ENCODE measurements at regions not wholly inside any gene's neighbourhood (a gene's known extent, or its start where the extent isn't known, plus 50 kb on each side); places are given as distances from the start of the nearest gene placed in this dataset.
"Not testable (repeated sequence)": the region's sequence is repeated elsewhere in the genome, so short reads cannot be mapped to it uniquely, and the experiment has no call there.

DNA sequence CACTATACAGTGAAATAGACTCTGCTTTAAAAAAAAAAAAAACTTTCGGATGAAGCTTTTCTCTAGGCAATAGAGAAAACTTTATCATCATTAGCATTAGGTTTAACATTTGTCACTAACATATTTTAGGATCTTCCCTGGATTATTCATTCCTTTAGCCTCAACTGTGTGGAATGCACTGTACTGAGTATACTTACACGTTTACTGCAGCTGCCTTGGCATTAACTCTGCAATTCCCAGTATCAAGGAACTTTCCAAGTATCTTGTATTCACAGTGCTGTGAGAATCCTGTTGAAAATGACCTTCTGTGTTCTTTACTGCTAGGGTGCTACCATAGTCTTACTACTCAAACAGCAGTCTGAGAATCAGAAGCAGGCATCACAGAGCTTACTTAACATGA, 328.2 kb upstream of the COL3A1 start:
- no peak for DNase-seq

DNA sequence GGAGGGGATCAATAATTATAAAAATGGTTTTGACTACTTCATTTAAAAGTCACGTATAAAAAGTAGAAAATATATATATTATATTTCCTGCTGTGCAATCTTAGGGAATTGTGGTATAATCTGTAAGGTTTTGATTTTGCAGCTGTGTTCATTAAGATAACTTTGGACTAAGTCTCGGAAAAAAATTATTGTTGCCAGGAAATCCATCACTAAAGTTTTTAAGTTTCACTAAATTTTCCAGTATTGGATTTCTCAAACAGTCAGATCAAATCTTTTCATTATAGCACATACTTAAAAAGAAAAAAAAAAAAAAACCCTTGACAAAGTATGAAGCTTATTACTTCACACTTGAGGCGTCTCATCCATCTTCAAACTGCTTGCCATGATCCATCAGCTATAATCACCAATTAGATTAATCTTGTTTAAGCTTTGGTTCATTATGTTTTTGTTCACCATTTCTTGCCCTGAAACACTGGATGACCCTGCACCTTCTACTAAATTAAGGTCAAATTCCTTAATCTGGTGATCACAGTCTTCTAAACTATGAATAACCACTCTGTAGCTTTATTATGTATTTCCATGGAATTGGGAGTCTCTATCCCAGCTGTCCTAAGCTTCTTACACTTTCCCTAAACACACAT, 326.6 kb upstream of the COL3A1 start:
- no peak for DNase-seq

DNA sequence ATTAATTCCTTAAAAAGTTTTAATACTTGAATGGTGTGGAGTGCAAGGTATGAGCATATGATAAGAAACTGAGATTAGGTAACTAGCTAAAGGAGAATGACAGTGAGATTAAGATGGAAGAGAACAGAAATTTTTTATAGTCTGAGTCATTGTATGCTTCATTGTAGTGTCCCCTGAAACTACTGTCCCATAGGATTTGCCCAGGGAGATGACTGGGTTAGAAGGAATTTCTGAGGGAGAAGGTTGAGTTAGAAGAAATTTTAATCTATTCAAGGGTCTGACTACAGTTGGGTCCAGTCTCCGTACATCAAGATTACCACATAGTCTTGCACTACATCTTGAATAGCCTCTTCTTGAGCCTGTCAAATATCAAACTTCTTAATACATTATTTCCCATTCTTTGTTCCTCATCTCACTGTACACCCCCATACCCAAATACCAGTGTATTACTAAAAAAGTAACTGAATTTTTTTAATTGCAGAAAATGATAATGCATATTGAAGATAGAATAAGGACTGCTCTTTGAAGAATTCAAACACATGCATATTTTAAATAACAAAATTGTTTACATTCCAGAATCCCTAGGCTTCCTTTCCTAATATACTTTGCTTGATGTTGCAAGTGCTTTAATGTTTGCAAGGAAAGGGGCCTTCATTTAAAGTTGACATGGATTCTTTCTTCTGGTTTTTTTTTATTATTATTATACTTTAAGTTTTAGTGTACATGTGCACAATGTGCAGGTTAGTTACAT, 314.3 kb upstream of the COL3A1 start:
- DNase-seq, result no peak

DNA sequence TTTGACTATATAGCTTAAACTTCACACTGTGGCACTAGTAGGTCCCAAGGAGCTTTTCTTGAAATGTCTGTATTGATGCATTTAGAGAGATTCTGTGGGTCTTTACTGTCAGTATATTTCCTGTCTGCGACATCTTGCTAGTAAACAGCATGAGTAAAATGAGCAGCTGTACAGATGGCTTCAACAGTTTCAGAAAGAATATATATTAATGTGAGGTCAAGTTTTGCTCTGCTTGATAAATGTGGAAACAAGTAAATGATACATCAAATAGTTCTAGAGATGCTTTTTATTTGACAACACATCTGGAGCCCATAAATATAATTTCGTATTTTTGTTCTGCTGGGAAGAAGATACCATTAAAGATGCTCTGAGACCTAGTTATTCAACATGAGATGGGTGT, 310.9 kb upstream of the COL3A1 start:
- DNase-seq, result no peak

DNA sequence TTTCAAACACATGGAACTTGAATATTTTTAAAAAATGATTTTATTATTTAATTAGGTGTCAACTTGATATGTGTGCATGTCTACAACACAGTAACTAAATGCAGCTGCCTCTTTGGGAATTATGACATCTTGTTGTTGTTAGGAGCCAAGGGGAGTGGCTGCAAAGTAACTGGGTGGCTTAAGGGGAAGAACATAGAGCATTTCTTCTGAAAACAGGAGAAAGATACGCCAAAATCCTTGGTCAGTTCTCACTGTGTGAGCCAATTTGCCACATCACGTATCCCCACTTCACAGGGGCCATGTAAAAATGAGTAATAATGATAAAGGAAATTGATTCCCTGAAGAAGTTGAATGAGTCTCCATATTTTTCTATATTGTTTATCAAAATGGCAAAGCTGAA, 309.8 kb upstream of the COL3A1 start:
- DNase-seq, result no peak

DNA sequence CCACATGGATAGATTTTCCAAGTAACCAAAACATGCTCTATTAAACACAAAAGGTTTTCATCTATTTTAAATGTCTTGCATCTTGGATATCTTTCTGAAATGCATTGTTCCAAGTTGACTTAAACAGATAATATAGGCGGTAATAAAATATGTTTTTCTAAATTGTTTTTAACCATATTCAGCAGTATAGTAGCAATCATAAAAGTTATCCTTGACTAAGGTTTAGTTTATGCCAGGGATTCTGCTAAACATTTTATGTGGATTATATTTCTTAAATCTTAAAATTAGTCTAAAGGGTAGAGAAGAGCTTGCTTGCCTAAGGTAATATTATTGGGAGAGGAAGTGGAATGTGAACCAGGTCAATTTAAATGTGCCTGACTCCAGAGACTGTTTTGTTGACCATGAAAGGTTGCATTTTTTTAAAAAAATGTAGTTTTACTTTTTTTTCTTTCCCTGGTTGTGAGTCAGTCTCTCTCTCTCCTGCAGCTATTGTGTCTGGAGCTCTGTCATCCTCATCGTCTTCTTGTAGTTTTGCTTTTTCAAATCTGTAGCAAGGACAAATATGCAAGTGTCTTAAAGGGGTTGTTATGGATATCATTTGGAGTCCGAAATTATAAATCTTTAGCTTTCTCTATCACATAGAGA, 309.1 kb upstream of the COL3A1 start:
- no peak for DNase-seq

DNA sequence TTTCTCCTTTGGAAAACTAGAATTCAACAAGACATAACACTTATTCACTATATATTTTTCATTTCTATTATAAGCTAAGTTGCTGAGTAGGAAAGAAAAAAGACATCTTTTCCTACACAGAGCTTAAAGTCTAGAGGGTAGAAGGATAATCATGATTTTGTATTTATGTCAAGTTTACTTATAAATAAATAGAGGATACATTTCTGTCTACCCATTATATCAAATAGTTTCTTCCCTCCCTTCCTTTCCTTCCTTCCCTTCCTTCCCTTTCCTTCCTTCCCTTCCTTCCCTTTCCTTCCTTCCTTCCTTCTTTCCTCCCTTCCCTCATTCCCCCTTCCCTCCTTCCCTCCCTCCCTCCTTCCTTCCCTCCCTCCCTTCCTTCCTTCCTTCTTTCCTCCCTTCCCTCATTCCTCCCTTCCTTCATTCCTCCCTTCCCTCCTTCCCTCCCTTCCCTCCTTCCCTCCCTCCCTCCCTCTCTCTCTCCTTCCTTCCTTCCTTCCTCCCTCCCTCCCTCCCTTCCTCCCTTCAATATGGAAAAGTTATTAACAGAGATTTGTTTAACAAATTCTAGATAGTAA, 308.4 kb upstream of the COL3A1 start:
- DNase-seq, result no peak

DNA sequence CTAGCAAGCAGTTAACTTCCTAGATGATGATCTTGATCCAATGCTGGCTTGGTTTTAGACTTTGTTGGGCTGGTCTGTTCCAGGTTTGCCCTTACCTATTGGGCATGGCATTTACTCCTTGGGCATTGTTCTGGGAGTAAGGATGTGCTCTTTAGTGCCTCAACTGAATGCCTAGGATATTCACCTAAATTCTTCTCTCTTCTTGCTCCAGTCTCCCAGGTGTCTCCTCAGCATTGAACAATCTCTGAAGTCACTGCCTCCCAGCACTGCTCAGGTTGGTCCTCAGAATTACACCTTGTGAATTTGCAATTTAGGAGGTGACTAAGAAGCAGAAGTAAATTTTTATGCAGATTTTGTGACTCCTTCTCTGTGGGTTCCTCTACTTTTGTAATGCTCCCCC, 307.7 kb upstream of the COL3A1 start:
- no peak for DNase-seq

DNA sequence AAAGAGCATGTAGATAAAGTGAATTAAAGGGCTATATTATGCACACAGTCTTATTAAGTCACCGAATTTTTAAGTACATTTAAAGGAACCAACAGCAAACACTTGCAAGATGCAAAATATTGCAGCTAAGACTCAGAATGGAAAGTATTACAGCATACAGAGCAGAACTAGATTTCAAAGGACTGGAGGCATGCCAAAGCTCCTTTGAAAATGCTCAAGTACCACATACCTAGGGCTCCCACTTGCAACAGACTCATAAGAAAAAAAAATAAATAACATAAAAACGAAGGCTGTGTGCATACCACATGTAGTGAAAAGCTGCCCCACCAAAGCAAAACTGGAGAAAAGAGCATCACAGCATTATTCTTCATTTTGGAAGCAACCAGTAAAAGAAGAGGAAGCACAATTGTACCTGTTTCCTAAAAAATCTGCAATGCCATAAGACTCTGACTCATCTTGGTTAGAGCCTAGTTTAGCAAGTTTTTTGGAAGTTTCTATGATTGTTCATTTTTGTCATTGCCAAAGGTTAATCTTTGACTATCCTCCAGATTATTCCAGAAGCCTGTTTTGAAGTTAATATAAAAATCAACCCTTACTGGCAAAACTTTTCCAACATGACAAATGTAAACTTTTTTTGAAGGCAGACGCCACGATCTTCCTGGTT, 306.0 kb upstream of the COL3A1 start:
- DNase-seq, result no peak

DNA sequence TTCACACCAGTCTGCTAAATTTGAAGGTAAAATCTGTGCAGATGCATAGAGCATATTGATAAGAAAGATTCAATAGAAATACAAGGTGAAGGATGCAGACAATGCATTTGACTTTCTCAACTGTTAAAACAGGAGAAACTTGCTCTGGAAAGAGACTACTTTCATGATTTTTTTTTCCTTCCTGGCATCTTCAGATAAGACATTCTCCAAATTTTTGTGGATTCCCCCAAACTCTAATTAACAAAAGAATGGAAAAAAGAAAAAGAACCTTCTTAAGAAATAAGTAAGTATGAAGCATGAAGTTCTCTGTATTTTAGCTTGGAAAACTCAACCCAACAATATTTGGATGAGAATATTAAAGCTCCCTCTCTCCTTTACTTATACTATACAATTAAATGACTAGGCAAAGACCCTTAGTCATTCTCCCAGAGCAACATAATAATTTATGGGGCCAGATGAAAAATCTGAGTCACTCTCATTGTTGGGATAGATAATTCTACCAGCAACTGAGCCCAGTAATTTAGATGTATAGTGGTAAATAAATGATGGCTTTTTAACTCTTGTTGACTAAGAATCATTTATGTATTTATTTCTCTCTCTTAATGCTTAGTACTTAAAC, 298.7 kb upstream of the COL3A1 start:
- DNase-seq, result no peak

DNA sequence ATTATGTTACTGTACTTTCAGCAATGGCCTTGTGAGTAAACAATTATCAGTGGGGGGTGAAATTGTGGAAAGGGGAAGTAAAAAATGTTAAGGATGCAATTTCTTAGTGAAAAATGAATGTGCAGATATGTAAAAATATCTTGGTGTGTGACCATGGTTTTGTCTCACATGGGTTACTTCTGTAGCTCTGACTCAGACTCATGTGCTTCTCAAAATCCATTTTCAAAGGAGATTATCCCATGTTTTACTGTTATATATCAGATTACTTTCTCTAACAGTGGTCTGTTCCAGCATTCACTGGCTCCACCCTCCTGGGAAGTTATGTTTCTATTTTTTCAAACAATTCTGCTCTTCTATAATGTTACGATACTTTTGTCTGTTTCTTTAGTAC, 298.2 kb upstream of the COL3A1 start:
- peak; percentile 2 for DNase-seq

DNA sequence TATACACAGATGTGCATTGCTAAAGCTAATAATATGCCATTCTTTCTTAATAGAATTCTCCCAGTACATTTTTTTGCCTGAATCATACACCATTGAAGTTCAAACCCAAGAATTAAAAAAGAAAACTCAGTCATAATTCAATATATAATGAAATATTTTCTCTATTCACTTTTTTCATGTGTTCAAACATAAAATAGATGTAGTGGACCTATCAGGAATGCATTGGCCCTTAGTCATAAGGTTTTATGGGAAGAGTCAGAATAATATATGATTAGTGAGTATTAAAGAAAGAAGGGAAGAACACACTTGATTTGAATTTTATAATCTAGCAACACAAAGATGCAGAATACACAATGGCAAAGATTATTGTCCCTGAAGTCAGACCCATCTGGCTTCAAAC, 297.0 kb upstream of the COL3A1 start:
- DNase-seq, result no peak

DNA sequence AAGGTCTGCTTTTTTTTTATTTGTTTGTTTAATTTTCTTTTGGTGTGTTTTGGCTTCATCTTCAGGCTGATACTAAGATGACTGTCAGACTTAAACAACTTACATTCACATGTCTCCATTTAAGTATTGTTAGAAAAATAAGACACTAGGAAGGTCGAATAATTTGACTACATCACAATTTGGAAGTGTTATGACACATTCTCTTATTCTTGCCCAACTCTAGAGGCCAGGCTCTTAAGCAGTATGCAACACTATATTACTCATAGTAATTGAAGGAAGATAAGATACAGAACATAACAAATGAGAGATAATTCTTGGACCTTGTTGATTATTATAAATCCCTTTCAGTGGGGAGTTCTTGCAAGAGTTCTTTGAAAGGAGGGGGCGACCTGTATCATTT, 295.3 kb upstream of the COL3A1 start:
- no peak for DNase-seq

DNA sequence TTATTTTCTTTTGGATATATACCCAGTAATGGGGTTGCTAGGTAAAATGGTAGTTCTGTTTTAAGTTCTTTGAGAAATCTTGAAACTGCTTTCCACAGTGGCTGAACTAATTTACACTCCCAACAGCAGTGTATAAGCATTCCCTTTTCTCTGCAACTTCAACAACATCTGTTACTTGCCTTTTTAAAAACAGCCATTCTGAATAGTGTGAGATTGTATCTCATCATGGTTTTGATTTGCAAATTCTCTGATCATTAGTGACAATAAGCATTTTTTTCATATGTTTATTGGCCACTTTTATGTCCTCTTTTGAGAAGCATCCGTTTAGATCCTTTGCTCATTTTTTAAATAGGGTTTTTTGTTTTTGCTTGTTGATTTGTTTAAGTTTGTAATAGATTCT, 291.3 kb upstream of the COL3A1 start:
- DNase-seq, result no peak

DNA sequence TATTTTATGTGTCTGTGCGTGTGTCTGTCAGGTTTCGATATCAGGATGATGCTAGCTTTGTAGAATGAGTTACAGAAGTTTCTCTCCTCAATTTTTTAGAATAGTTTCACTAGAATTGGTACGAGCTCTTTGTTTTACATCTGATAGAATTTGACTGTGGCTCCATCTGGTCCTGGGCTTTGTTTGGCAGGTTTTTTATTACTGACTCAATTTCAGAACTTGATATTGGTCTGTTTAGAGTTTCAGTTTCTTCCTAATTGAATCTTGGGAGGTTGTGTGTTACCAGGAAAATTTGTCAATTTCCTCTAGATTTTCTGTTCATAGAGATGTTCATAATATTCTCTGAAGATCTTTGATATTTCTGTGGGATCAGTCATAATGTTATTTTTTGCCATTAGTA, 289.4 kb upstream of the COL3A1 start:
- no peak for DNase-seq

DNA sequence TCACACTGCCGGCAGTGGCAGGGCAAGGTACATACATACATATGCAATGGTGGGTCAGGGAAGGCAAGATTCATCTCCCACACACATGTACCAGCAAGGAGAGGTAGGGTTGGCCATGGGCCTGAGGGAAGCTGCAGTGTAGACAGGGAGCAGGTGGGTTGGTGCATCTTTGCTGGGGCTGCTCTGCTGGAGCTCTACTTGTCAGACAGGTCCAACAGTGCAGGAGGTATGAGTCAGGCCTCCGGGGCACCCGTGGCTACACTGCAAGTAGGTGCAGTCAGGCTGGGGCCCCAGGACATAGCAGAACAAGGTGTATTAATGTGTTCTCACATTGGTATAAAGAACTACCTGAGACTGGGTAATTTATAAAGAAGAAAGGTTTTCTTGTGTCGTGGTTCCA, 281.1 kb upstream of the COL3A1 start:
- no peak for DNase-seq

DNA sequence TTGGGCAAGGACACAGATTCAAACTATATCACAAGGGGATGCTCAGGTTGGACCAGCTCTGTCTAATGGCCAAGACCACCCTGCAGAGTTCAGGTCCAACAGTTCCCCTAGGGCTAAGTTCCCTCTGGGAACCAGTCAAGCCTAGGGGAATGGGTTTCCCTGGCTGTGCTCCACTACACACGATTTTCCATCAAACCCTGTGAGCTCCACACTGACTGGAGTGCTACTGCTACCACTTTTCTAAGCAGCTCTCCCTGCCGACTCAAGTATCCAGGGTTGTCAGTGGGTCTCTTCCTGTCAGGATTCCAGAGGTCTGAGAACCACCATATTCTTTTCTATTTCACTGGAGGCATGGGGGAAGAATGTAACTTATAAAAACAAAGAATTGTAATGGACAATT, 280.4 kb upstream of the COL3A1 start:
- DNase-seq, result no peak

DNA sequence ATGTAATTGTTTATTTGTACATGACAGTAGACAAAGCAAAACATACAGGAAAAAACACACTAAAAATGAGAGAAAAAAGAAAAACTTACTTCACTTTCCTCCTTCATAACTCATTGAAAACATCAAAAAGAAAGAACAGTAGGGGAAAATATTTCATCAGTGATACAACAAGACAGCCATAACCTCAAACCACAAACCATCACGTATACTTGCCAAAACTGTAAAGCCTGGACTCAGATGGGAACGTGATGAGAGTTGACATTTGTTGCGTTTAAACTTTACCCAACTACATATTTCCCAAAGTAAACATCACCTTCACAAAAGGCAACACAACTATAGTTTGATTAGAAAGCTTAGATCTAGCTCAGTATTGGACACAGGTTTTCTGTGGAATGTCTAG, 278.2 kb upstream of the COL3A1 start:
- DNase-seq, result no peak

DNA sequence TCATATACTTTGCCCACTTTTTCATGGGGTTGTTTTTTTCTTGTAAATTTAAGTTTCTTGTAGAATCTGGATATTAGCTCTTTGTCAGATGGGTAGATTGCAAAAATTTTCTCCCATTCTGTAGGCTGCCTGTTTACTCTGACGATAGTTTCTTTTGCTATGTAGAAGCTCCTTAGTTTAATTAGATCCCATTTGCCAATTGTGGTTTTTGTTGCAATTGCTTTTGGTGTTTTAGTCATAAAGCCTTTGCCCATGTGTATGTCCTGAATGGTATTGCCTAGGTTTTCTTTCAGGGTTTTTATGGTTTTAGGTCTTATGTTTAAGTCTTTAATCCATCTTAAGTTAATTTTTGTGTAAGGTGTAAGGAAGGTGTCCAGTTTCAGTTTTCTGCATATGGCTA, 276.0 kb upstream of the COL3A1 start:
- DNase-seq, result not testable (repeated sequence)

DNA sequence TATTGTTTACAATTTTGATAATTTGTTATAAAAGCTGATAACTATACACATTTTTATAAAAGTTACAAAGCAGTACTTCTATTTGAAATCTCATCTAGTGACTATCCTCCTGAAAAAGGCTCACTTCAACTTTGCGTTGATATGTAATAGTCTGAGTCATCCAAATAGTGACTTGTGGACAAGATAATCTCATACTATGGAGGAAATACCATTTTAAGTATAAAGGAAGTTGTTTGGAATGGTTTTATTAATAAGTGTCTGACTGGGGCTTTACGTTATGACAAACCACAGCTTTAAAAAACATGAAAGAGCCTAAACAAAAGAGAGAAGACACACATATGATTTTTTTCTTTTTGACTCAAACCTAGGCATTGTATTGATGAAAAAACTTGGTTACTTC, 272.3 kb upstream of the COL3A1 start:
- DNase-seq, result no peak

DNA sequence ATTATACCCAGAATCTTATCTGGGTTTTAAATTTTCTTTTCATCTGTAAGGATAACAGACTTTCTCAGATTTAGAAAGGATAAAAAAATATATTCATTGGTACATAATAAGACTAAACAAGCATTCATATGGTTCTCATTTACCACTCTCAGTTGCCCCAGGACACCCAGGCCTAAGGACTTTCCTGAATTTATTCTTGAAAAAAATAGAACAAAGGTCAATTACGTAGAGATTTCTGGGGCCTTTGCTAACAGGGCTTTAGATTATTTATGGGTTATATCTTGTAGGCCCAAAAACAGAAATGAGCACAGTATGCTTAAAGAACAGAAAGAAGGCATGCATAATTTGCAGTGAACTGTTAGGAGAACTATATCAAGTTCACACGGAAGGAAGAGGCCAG, 269.0 kb upstream of the COL3A1 start:
- DNase-seq, result no peak

DNA sequence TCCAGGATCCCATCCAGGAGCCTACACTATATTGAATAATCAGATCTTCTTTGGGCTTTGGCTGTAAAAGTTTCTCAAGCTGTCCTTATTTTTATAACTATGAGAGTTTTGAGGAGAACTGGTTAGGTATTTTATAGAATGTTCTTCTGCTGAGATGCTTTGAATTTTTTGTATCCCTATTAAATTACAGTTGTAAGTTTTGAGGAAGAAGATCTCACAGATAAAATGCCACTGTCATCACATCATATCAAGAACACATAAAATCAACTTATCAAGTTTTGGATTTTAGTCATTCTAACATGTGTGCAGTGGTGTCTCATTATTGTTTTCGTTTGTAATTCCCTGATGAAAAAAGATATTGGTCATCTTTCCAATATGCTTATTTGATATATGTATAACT, 260.2 kb upstream of the COL3A1 start:
- no peak for DNase-seq

Measured in suppressor macrophage treated with lipopolysaccharide for 4 hours (primary cell).